Testis (tissue), 2 donors: ENCODE measurements at regions not wholly inside any gene's neighbourhood (a gene's known extent, or its start where the extent isn't known, plus 50 kb on each side); places are given as distances from the start of the nearest gene placed in this dataset.
"Not testable (repeated sequence)": the region's sequence is repeated elsewhere in the genome, so short reads cannot be mapped to it uniquely, and the experiment has no call there.

ENCODE experiments used
- CTCF ChIP-seq, 3 experiments: fragments of 450-650 bp in 2 of 3; fragments of 200-600 bp in 1 of 3; sonication (generic) in 1 of 3; IDR thresholded peaks; one replicate each; pipeline ENCODE4 v1.5.1; 2016 to 2019; ENCODE audit warnings: antibody characterized with exemption in 3 of 3, mild to moderate bottlenecking in 2 of 3, moderate library complexity in 1 of 3
- POLR2A ChIP-seq: fragments of 450-650 bp; IDR thresholded peaks from one replicate; pipeline ENCODE4 v1.6.1; 2017; ENCODE audit warnings: antibody characterized with exemption, mild to moderate bottlenecking, moderate library complexity

DNA sequence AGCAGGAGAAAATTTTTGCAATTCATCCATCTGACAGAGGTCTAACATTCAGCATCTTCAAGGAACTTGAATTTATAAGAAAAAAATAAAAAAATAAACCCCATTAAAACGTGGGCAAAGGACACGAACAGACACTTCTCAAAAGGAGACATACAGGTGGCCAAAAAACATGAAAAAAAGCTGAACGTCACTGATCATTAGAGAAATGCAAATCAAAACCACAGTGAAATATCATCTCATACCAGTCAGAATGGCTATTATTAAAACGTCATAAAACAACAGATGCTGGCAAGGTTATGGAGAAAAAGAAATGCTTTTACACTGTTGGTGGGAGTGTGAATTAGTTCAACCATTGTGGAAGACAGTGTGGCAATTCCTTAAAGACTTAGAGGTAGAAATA lies 209.2 kb downstream of the SPRY1 start:
- not testable (repeated sequence) for TF ChIP-seq CTCF (IDR thresholded peaks at IDR 0.05); POLR2A
